H9 (cell line): ENCODE measurements at regions not wholly inside any gene's neighbourhood (a gene's known extent, or its start where the extent isn't known, plus 50 kb on each side); places are given as distances from the start of the nearest gene placed in this dataset.

Experiments used
- DNase-seq: peaks from one replicate; pipeline ENCODE4 v3.0.0-alpha.2; 2017
- H2AFZ ChIP-seq: one replicate; pipeline ENCODE4 v1.6.1; 2013; ENCODE audit warnings: mild to moderate bottlenecking, low read length, control low read depth, moderate library complexity
- H2AK5ac ChIP-seq: 2 replicates; pipeline ENCODE4 v1.6.1; 2013; ENCODE audit warnings: low read length, control low read depth, mixed read lengths; ENCODE audit not compliant: insufficient read length
- H2BK120ac ChIP-seq: one replicate; pipeline ENCODE4 v1.6.1; 2013; ENCODE audit warnings: low read depth, mild to moderate bottlenecking, low read length, control low read depth, inconsistent platforms; ENCODE audit not compliant: poor library complexity, severe bottlenecking
- H2BK12ac ChIP-seq: 2 replicates; pipeline ENCODE4 v1.6.1; 2013; ENCODE audit warnings: low read length, control low read depth, mixed read lengths, low read depth; ENCODE audit not compliant: insufficient read length
- H2BK15ac ChIP-seq: 2 replicates; pipeline ENCODE4 v1.6.1; 2013; ENCODE audit warnings: low read depth, low read length, control low read depth
- H2BK20ac ChIP-seq: one replicate; pipeline ENCODE4 v1.6.1; 2013; ENCODE audit warnings: low read depth, mild to moderate bottlenecking, low read length, control low read depth, inconsistent platforms; ENCODE audit not compliant: poor library complexity, severe bottlenecking
- H2BK5ac ChIP-seq: 2 replicates; pipeline ENCODE4 v1.6.1; 2013; ENCODE audit warnings: low read length, control low read depth, mixed read lengths; ENCODE audit not compliant: insufficient read length
- H3K14ac ChIP-seq: 2 replicates; pipeline ENCODE4 v1.6.1; 2013; ENCODE audit warnings: low read length, control low read depth; ENCODE audit not compliant: insufficient read depth
- H3K18ac ChIP-seq: 2 replicates; pipeline ENCODE4 v1.6.1; 2013; ENCODE audit warnings: low read depth, mild to moderate bottlenecking, mixed read lengths, low read length, control low read depth; ENCODE audit not compliant: insufficient read length
- H3K23ac ChIP-seq: 2 replicates; pipeline ENCODE4 v1.6.1; 2013; ENCODE audit warnings: low read length, control low read depth, mixed read lengths, low read depth; ENCODE audit not compliant: insufficient read length
- H3K23me2 ChIP-seq: 2 replicates; pipeline ENCODE4 v1.6.1; 2013; ENCODE audit warnings: low read depth, mild to moderate bottlenecking, mixed read lengths, low read length, control low read depth; ENCODE audit not compliant: insufficient read length, poor library complexity, severe bottlenecking
- H3K27ac ChIP-seq: 2 replicates; pipeline ENCODE4 v1.5.1; 2013; ENCODE audit warnings: low read length, control low read depth, mixed read lengths, low read depth; ENCODE audit not compliant: insufficient read length
- H3K27me3 ChIP-seq: 2 replicates; pipeline ENCODE4 v1.6.1; 2013; ENCODE audit warnings: low read length, control low read depth, inconsistent platforms; ENCODE audit not compliant: insufficient read depth
- H3K4ac ChIP-seq: 2 replicates; pipeline ENCODE4 v1.6.1; 2013; ENCODE audit warnings: low read depth, mild to moderate bottlenecking, control low read depth, inconsistent platforms, low read length, moderate library complexity
- H3K4me1 ChIP-seq: 2 replicates; pipeline ENCODE4 v1.6.1; 2013; ENCODE audit warnings: low read length, control low read depth, inconsistent platforms; ENCODE audit not compliant: insufficient read depth
- H3K4me2 ChIP-seq: 2 replicates; pipeline ENCODE4 v1.6.1; 2013; ENCODE audit warnings: low read length, control low read depth, mixed read lengths; ENCODE audit not compliant: insufficient read length, insufficient read depth
- H3K56ac ChIP-seq: 2 replicates; pipeline ENCODE4 v1.6.1; 2013; ENCODE audit warnings: low read depth, mild to moderate bottlenecking, mixed read lengths, low read length, control low read depth; ENCODE audit not compliant: insufficient read length
- H3K79me1 ChIP-seq: 2 replicates; pipeline ENCODE4 v1.6.1; 2013; ENCODE audit warnings: low read depth, mild to moderate bottlenecking, moderate library complexity, low read length, control low read depth, inconsistent platforms; ENCODE audit not compliant: insufficient read depth, poor library complexity, severe bottlenecking
- H3K79me2 ChIP-seq: 2 replicates; pipeline ENCODE4 v1.6.1; 2013; ENCODE audit warnings: low read length, control low read depth, inconsistent platforms; ENCODE audit not compliant: insufficient read depth
- H3K9ac ChIP-seq: 2 replicates; pipeline ENCODE4 v1.6.1; 2013; ENCODE audit warnings: low read length, control low read depth, mixed read lengths; ENCODE audit not compliant: insufficient read length; ENCODE audit errors: extremely low read depth
- H3K9me3 ChIP-seq: one replicate; pipeline ENCODE4 v1.6.1; 2013; ENCODE audit warnings: low read depth, low read length, inconsistent platforms; ENCODE audit not compliant: control insufficient read depth
- H3T11ph ChIP-seq: one replicate; pipeline ENCODE4 v1.6.1; 2013; ENCODE audit warnings: mild to moderate bottlenecking, low read length, control low read depth, inconsistent platforms
- H4K20me1 ChIP-seq: one replicate; pipeline ENCODE4 v1.6.1; 2013; ENCODE audit not compliant: control insufficient read depth, insufficient read length, insufficient read depth
- H4K5ac ChIP-seq: 2 replicates; pipeline ENCODE4 v1.6.1; 2013; ENCODE audit warnings: low read depth, mild to moderate bottlenecking, mixed read lengths, low read length, control low read depth; ENCODE audit not compliant: insufficient read length
- H4K8ac ChIP-seq: replicated peaks from 2 replicates; pipeline ENCODE4 v1.6.1; 2013; ENCODE audit warnings: low read length, control low read depth, mixed read lengths, low read depth; ENCODE audit not compliant: insufficient read length
- H4K91ac ChIP-seq: 2 replicates; pipeline ENCODE4 v1.6.1; 2013; ENCODE audit warnings: low read depth, mild to moderate bottlenecking, moderate library complexity, mixed read lengths, low read length, control low read depth; ENCODE audit not compliant: insufficient read length
- H3K27ac Mint-ChIP-seq, 3 experiments: 2 replicates in 2 of 3; 3 replicates in 1 of 3; pipeline ENCODE4 v1.8.0; 2020 to 2021; ENCODE audit warnings: mixed read lengths in 3 of 3, mild to moderate bottlenecking in 1 of 3, moderate library complexity in 1 of 3
- H3K27me3 Mint-ChIP-seq: 2 replicates; pipeline ENCODE4 v1.8.0; 2021; ENCODE audit warnings: low read depth, mild to moderate bottlenecking, moderate library complexity, mixed read lengths
- H3K36me3 Mint-ChIP-seq, 3 experiments: 2 replicates in 2 of 3; 3 replicates in 1 of 3; pipeline ENCODE4 v1.8.0; 2020 to 2021; ENCODE audit warnings: low read depth in 3 of 3, mixed read lengths in 3 of 3; ENCODE audit not compliant: insufficient read depth in 1 of 3
- H3K4me1 Mint-ChIP-seq, 2 experiments: 2 replicates each; pipeline ENCODE4 v1.8.0; 2020; ENCODE audit warnings: mixed read lengths in 2 of 2
- H3K4me3 Mint-ChIP-seq, 2 experiments: 2 replicates in 1 of 2; 3 replicates in 1 of 2; pipeline ENCODE4 v1.8.0; 2020 to 2021; ENCODE audit warnings: mild to moderate bottlenecking in 2 of 2, mixed read lengths in 2 of 2, moderate library complexity in 1 of 2
- H3K9me3 Mint-ChIP-seq, 2 experiments: 2 replicates in 1 of 2; 3 replicates in 1 of 2; pipeline ENCODE4 v1.8.0; 2020; ENCODE audit warnings: mild to moderate bottlenecking in 2 of 2, mixed read lengths in 2 of 2, moderate library complexity in 1 of 2
- WGBS: extraction: QIAGEN DNeasy Blood & Tissue Kit; methylation state at CpG from one replicate; pipeline ENCODE4 v1.1.7; 2013; ENCODE audit warnings: missing lambda C conversion rate, low lambda C conversion rate, mixed read lengths; ENCODE audit not compliant: insufficient read length; ENCODE audit errors: extremely low coverage; 5-methylcytosine and 5-hydroxymethylcytosine counted together
- TF ChIP-seq, protein P1 (sequence below): fragments of 200-600 bp; sonication (generic); conservative IDR thresholded peaks from 3 replicates; pipeline ENCODE4 v1.8.0; 2021; ENCODE audit warnings: antibody characterized with exemption, mild to moderate bottlenecking

DNA sequence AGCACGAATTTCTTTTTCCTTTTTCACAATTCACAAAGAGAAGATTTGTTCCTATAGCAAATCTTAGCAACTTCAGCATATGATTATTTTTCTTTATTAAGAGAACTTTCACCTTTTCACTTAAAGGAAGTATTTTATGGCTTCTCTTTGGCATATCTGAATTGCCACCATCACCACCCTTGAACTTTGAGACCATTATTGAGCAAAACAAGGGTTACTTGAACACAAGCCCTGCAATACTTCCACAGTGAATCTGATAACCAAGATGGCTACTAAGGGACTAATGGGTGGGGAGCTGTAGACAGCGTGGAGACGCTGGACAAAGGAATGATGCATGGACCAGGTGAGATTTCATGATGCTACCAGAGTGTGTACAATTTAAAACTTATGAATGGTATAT is 815.0 kb downstream of the LRRIQ3 start:
- Mint-ChIP-seq H3K4me3 (no peak overlapping the region), H3K4me1 (no peaks in the 10 kb centered on the region), H3K9me3 (peaks cover 0 to 6% of the 10 kb centered on the region in 2 experiments; a peak in 1 of 5 replicates), H3K27ac (no peak overlapping the region), H3K36me3 (no peaks in the 10 kb centered on the region), H3K27me3 (no peaks in the 10 kb centered on the region)
- Histone ChIP-seq H2AK5ac (no peak overlapping the region), H2BK5ac (no peak overlapping the region), H2BK15ac (no peak overlapping the region), H3K23me2 (no peaks in the 10 kb centered on the region), H3K14ac (no peak overlapping the region), H3K79me2 (no peaks in the 10 kb centered on the region), H4K8ac (no peak overlapping the region), H3K18ac (no peak overlapping the region), H3T11ph (no peak overlapping the region), H2BK20ac (no peak overlapping the region), H3K27ac (no peak overlapping the region), H3K23ac (no peak overlapping the region), H3K4ac (no peak overlapping the region), H3K56ac (no peak overlapping the region), H4K20me1 (no peaks in the 10 kb centered on the region), H2BK120ac (no peak overlapping the region), H3K9me3 (no peaks in the 10 kb centered on the region), H3K4me1 (no peaks in the 10 kb centered on the region), H2AFZ (no peak overlapping the region), H3K79me1 (no peaks in the 10 kb centered on the region), H4K5ac (no peak overlapping the region), H2BK12ac (no peak overlapping the region), H3K9ac (no peak overlapping the region), H3K4me2 (no peak overlapping the region), H4K91ac (no peak overlapping the region), H3K27me3 (no peaks in the 10 kb centered on the region)
- no CpG with 5 or more reads among the region's 3 CpGs for WGBS
- TF ChIP-seq, protein P1, sequence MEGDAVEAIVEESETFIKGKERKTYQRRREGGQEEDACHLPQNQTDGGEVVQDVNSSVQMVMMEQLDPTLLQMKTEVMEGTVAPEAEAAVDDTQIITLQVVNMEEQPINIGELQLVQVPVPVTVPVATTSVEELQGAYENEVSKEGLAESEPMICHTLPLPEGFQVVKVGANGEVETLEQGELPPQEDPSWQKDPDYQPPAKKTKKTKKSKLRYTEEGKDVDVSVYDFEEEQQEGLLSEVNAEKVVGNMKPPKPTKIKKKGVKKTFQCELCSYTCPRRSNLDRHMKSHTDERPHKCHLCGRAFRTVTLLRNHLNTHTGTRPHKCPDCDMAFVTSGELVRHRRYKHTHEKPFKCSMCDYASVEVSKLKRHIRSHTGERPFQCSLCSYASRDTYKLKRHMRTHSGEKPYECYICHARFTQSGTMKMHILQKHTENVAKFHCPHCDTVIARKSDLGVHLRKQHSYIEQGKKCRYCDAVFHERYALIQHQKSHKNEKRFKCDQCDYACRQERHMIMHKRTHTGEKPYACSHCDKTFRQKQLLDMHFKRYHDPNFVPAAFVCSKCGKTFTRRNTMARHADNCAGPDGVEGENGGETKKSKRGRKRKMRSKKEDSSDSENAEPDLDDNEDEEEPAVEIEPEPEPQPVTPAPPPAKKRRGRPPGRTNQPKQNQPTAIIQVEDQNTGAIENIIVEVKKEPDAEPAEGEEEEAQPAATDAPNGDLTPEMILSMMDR = no peak
- no peak for DNase-seq
